HG02798 (cell line): ENCODE measurements at regions not wholly inside any gene's neighbourhood (a gene's known extent, or its start where the extent isn't known, plus 50 kb on each side); places are given as distances from the start of the nearest gene placed in this dataset.

Experiments used
- ATAC-seq: cut with Tn5 transposase; IDR thresholded peaks from one replicate; pipeline ENCODE4 v1.9.1; 2021; ENCODE audit warnings: mild to moderate bottlenecking; ENCODE audit not compliant: unreplicated experiment, poor library complexity

DNA sequence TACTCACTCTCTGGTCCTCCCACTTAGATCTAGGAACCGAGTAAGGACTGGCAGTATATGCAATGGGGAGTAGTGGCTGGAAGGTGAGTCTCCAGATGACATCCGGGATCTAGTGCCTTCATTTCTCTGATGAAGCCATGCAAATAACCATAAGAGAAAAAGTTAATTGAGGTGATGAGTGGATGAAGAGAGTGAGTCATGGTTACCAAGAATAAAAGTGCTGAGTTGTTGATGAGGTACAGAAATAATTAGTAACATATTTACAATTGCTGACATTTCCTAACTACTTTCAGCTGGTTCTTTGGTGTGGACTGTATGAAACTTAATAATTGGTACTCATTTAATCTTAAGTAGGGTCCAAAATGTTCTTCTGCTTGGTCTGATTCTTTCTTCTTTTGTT lies 146.7 kb upstream of the PITX2 start:
- no peak for ATAC-seq

- no peak for ATAC-seq
These were observed 147.5 kb upstream of the PITX2 start for GRCh38 chr4:110770353-110770752.

DNA sequence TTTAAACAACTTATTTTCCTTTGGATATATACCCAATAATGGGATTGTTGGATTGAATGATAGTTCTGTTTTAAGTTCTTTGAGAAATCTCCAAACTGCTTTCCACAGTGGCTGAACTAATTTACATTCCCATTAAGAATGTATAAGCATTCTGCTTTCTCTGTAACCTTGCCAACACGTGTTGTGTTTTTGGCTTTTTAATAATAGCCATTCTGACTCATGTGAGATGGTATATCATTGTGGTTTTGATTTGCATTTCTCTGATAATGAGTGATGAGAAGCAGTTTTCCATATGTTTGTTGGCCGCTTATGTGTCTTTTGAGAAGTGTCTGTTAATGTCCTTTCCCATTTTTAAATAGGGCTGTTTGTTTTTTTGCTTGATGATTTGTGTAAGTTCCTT lies 155.6 kb upstream of the PITX2 start:
- ATAC-seq, result no peak

- no peak for ATAC-seq
These were observed 157.7 kb upstream of the PITX2 start for GRCh38 chr4:110780538-110780937.

GRCh38 chr4:110781944-110782343 lies 159.1 kb upstream of the PITX2 start:
- no peak for ATAC-seq

DNA sequence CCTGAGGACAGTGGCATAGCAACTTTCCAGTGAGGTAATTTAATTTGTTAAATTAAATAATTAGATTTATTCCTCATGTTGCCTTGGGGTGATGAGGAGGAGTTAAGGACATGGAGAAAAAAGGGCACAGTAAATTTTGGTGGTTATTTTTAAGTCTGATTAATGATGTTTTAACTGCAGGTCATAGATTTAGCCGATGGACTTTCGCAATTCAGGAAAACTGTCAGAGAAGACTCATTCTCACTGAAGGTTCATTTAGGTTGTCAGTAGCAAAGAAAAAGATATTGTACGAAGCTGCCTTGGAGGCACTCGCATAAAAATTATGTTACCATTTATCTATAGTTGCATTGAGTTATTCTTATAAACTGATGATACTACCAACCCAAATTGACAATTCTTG lies 164.2 kb upstream of the PITX2 start:
- ATAC-seq, result no peak

DNA sequence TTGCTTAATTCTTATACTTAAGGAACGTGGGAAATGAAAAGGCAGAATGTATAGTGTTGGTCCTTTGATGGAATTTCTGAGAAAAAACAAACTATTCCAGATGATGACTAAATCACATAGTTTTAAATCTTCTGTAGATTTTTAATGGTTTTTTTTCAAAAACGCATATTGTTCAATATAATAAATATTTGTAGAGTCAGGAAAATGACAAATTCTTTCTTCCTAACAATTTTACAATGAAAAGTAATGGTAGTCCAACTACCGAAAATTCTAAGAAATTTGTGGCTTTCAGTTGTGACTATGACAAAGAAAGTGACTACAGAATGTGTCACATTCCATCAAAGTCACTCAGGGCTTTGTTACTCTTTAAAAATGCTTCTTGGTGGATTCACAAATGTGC lies 164.8 kb upstream of the PITX2 start:
- no peak for ATAC-seq

DNA sequence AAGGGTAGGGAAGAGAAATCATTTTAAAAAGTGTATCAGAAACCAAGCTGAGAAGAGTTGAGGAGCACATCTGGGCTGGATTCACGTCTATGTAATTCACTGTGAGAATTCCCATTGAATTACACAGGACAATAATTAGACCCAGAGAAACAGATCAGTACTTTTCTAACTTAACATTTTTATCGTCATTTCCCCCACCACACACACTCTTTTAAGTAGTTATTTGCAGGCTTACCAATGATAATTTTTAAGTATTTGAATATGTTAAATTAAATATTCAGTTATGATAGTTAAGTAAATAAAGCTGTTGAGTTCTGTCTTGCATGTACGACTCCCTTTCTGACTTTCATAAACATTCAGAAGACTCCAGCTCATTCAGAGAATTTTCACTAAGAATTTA lies 165.4 kb upstream of the PITX2 start:
- ATAC-seq, result no peak

DNA sequence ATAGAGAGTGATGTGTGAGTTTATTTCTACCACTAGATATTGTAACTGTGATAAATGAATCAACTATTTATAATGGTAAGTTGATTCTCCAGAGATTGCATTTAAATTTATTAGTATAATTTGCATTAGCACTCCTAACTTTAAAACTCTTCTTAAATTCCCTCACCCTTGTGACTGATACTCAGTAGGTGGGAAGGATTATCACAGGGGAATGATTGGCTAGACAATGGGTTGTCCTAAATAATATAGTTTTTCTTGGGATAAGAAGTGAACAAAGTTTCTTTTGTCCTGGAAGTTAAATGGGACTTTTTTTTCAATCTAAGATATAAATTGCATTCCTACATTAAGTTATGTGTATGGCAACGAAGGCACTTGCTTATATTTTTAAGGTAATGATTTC lies 169.2 kb upstream of the PITX2 start:
- ATAC-seq, result no peak

DNA sequence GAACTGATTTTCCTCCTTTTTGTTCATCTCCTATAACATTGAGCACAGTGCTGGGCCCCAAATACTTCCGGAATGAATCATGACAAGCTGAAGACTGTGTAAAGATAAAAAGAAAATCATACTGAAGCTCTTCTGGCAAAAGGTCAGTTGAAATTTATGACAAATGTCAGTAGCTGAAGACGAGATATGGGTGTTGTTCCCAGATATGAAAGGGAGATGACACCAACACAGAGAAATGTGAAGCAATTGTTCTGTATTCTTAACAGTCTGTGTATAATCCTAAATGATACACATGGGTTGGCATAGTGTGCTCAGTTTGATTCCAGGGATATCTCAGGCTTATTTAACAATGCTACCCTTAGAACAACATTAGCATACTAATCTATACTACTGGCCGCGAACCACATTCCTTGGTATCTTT lies 170.5 kb upstream of the PITX2 start:
- ATAC-seq, result no peak

DNA sequence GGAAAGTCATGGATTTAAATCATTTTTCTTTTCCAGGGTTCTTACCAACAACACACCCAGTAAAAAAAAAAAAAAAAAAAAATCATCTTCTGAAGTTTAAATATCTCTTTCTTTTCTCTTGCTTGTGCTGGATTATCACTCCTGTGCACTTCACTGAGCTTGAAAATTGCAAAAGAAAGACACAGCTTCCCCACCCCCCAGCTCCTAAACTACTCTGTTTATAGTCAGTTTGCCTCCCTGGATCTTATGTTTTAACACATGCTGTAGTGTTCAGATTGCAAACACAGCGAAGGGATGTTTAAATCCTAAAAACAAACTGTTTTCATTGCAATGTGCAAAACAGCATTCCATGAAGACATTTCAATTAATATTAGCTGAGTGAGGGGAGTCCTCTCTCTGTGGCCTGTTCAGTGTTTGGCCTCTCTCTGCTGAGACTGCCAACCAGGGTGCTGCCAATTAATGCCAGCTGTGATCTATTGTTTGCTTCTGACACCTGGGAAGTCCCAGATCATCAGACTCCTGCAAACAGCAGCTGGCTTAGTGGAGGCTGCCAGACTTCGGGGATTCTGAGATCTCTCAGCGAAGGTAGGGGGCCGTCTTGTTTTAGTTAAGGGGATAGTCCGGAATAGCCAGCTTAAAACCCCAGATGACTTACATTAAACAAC lies 171.1 kb upstream of the PITX2 start:
- ATAC-seq, result no peak

GRCh38 chr4:110795971-110796370 lies 173.1 kb upstream of the PITX2 start:
- no peak for ATAC-seq

DNA sequence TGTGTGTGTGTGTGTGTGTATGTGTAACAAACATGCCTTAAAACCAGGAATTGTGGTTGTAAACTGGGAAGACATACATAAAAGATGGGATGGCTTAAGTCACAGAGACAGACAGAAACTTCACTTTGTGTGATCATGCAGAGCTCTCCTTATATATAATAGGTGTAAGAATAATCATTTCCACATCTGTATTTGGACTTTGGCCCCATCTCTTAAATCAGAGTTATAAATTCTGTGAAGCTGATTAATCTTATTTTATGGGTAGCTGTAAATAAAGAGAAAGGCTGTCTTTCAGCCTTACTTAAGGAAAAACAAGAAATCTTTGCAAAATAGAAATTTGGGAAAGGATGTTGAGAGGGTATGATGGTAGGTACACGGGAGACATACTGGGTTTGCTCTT lies 174.6 kb upstream of the PITX2 start:
- no peak for ATAC-seq

DNA sequence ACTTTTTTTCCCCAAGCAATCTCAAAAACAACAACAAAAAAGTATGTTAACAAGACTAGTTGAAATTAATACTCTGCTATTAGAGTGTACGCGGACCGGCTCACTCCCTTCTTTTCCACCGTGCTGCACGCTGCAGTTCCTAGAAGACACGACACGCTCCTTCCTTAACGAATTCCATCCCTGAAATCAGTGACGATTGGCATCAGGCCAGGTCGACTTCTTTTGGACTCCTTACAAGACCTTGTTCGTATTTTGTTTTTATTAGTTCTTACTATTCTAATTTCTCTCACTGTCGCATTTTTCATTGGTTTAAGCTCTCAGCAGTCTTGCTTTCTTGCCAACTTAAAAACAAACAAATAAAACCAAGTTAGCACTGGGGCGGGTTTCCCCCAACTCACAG lies 175.8 kb upstream of the PITX2 start:
- ATAC-seq, result no peak

DNA sequence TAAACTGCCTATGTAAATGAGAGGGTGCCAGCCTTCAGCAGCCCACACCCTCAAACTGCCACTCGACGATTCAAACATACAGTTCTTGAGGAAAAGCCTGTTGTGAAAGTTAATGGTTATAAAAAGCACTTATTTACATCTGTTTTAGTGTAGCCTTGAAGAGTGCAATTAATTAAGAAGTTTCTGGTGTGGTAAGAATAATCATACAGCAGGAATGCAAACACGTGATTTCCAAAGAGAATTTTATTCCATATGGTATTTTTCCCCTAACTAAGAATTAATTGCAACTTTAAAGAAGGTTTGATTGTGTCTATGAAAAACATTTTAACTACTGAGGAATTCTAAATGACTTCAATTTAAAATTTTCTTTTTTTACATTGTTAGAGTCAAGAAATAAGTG lies 176.3 kb upstream of the PITX2 start:
- ATAC-seq, result no peak

- no peak for ATAC-seq
These were observed 178.7 kb upstream of the PITX2 start for GRCh38 chr4:110801591-110801990.

DNA sequence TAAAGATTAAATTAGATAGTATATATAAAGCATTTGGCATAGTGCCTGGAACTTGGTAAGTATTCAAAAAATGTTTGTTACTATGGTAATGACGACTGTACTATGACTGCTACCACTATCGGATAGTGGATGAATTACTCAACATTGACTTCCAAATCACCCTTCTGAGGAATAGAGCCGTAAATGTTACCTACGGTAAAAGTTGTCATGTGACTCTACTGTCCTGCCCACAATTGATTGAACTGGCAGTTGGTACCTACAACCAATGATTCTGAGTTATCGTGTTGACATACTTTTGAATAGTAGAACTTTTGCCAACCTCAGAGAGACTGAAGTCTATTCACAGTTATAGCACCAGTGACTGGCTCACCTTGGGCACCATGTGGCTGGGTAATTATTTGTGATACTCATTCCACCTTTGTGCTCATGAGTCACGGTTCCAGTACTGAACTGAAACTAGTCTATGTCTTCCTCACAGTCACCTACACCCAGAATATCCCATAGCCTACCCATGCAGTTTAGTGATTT lies 185.5 kb upstream of the PITX2 start:
- peak; percentile 79 for ATAC-seq

DNA sequence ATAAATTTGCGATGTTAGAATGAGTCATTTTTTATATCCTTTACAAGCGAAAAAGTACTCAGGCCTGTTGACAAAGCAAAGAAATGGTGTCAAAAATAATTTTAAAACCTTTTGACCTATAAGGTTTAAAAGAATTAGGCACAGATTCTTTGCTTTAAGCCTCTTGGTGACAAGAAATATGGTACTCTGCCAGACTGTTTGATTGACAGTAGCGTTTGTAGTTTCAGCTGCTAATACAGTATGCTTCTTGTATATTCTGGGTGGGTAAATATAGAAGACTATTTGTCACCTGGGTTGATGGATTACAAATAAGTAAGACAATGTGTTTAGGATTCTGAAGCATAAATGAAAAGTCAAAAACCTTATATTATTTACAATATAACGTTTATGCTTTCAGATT lies 193.1 kb upstream of the PITX2 start:
- ATAC-seq, result no peak

DNA sequence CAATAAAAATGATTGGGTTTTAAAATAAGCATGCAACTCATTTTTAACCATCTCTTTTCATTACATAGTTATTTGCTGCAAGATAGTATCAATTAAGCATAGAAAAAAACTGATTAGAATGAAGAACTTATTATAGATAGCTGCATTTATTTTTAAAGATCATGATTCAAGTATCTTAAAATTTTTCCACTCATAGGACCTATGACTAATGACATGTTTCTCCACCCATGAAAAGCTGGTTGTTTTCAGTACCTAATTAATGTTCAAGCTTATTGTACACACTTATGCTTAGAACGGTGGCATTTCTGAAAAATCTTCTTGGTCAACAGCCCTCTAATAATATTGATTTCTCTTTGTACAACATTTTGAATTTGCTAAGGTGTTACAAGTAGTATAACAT lies 193.5 kb upstream of the PITX2 start:
- ATAC-seq, result no peak

- no peak for ATAC-seq
These were observed 198.3 kb upstream of the PITX2 start for GRCh38 chr4:110821186-110821585.

DNA sequence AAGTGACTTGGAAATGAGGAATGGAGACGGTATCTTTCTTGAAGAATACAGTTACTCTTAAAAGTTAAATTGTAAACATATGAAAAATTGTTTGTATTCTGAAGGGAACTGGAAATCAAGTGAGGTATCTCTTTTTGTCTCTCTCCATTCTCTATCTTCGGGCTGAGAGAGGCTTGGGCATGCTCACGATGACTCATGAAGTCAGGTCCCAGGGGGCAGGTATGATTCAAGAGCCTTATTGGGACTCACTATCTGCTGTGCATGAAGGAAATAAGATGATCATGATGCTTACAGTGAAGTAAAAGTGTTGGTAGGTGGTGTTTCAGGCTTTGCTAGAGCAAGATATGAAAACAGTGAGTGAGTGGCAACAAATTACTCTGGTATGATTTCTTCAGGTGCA lies 200.4 kb upstream of the PITX2 start:
- ATAC-seq, result peak; percentile 64

- no peak for ATAC-seq
These were observed 201.5 kb upstream of the PITX2 start for GRCh38 chr4:110824344-110824743.

GRCh38 chr4:110826656-110827055 lies 203.8 kb upstream of the PITX2 start:
- no peak for ATAC-seq
